HCT116 (cell line): ENCODE measurements at regions not wholly inside any gene's neighbourhood (a gene's known extent, or its start where the extent isn't known, plus 50 kb on each side); places are given as distances from the start of the nearest gene placed in this dataset.

ENCODE experiments used
- EZH2 ChIP-seq: fragments of 200-600 bp; sonication (generic); IDR thresholded peaks from 2 replicates; pipeline ENCODE4 v1.6.1; 2017; ENCODE audit warnings: antibody characterized with exemption, mixed run types
- POLR2A ChIP-seq: IDR thresholded peaks from 2 replicates; pipeline ENCODE4 v1.7.0; 2011; ENCODE audit warnings: borderline replicate concordance; ENCODE audit not compliant: insufficient read depth, insufficient read length; ENCODE audit errors: extremely low read depth
- POLR2AphosphoS5 ChIP-seq: IDR thresholded peaks from 2 replicates; pipeline ENCODE4 v1.6.1; 2011; ENCODE audit warnings: mild to moderate bottlenecking, low read depth, low read length, moderate library complexity
- SIN3A ChIP-seq: IDR thresholded peaks from 2 replicates; pipeline ENCODE4 v1.6.1; 2012; ENCODE audit warnings: low read depth
- ZNF274 ChIP-seq: fragments of 200-500 bp; sonication (Bioruptor generic); IDR thresholded peaks from 2 replicates; pipeline ENCODE4 v1.6.1; 2014; ENCODE audit warnings: mild to moderate bottlenecking, low read depth, low read length, inconsistent platforms
- TF ChIP-seq, protein P1 (sequence below), 3 experiments: fragments of 200-600 bp in 1 of 3; sonication (generic) in 1 of 3; IDR thresholded peaks in 2 of 3; conservative IDR thresholded peaks in 1 of 3; 2 replicates each; pipeline ENCODE4 v1.5.1; 2012 to 2017; ENCODE audit warnings: low read depth in 2 of 3, low read length in 2 of 3, antibody characterized with exemption in 1 of 3, borderline replicate concordance in 1 of 3, control low read depth in 1 of 3, mild to moderate bottlenecking in 1 of 3, mixed read lengths in 1 of 3, mixed run types in 1 of 3, moderate library complexity in 1 of 3; ENCODE audit not compliant: insufficient read depth in 1 of 3

DNA sequence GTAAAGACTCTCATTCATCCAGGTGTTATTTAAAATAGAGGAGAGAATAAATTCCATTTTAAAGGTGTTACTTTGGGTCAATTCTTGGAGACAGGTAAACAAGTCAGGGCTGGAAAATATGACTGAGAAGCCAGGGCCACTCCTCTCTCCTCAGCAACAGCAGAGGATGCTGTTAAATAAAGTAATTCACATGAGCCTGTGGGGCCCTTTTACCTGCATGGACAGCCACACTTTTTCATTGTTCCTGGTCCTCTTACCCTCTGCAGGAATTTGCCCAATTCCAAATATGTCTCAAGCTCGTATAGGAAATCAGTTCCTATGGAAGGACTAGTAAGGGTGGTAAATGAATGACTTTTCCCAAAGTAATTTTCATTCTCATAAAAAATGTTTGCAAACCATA is 420.1 kb upstream of the KLF6 start:
- TF ChIP-seq POLR2A (no peak), POLR2AphosphoS5 (no peak), EZH2 (no peak), ZNF274 (no peak), SIN3A (no peak)
- TF ChIP-seq, protein P1, sequence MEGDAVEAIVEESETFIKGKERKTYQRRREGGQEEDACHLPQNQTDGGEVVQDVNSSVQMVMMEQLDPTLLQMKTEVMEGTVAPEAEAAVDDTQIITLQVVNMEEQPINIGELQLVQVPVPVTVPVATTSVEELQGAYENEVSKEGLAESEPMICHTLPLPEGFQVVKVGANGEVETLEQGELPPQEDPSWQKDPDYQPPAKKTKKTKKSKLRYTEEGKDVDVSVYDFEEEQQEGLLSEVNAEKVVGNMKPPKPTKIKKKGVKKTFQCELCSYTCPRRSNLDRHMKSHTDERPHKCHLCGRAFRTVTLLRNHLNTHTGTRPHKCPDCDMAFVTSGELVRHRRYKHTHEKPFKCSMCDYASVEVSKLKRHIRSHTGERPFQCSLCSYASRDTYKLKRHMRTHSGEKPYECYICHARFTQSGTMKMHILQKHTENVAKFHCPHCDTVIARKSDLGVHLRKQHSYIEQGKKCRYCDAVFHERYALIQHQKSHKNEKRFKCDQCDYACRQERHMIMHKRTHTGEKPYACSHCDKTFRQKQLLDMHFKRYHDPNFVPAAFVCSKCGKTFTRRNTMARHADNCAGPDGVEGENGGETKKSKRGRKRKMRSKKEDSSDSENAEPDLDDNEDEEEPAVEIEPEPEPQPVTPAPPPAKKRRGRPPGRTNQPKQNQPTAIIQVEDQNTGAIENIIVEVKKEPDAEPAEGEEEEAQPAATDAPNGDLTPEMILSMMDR (IDR thresholded peaks at IDR 0.05 in 2 of 3, conservative IDR thresholded peaks at IDR 0.05 in 1 of 3; ENCODE audit: borderline replicate concordance in 1 of 3, insufficient read depth in 1 of 3, low read depth in 2 of 3, low read length in 2 of 3), result no peak
